GM18511 (cell line): ENCODE measurements at regions not wholly inside any gene's neighbourhood (a gene's known extent, or its start where the extent isn't known, plus 50 kb on each side); places are given as distances from the start of the nearest gene placed in this dataset.

Source experiments
- ATAC-seq: cut with Tn5 transposase; IDR thresholded peaks from one replicate; pipeline ENCODE4 v1.9.1; 2021; ENCODE audit warnings: mild to moderate bottlenecking, moderate library complexity; ENCODE audit not compliant: unreplicated experiment

- no peak for ATAC-seq
Observed at GRCh38 chr15:37253877-37254276, 153.5 kb upstream of the MEIS2 start.

GRCh38 chr15:37260255-37260654 is 159.9 kb upstream of the MEIS2 start:
- ATAC-seq: no peak

GRCh38 chr15:37261685-37262084 is 161.3 kb upstream of the MEIS2 start:
- no peak for ATAC-seq

GRCh38 chr15:37262922-37263608 is 162.7 kb upstream of the MEIS2 start:
- ATAC-seq: no peak

GRCh38 chr15:37289109-37289765 is 188.9 kb upstream of the MEIS2 start:
- no peak for ATAC-seq

- ATAC-seq: no peak
Observed at GRCh38 chr15:37291920-37292319, 191.6 kb upstream of the MEIS2 start.

- ATAC-seq: no peak
Observed at GRCh38 chr15:37298271-37298670, 197.9 kb upstream of the MEIS2 start.

- ATAC-seq: no peak
Observed at GRCh38 chr15:37339437-37339836, 239.1 kb upstream of the MEIS2 start.

- ATAC-seq: no peak
Observed at GRCh38 chr15:37339856-37340255, 239.5 kb upstream of the MEIS2 start.

GRCh38 chr15:37340438-37340837 is 240.1 kb upstream of the MEIS2 start:
- no peak for ATAC-seq

GRCh38 chr15:37359101-37359892 is 258.9 kb upstream of the MEIS2 start:
- ATAC-seq: no peak

- ATAC-seq: no peak
Observed at GRCh38 chr15:37359893-37360290, 259.5 kb upstream of the MEIS2 start.

- no peak for ATAC-seq
Observed at GRCh38 chr15:37360724-37361123, 260.4 kb upstream of the MEIS2 start.

GRCh38 chr15:37361621-37362020 is 261.3 kb upstream of the MEIS2 start:
- no peak for ATAC-seq

- ATAC-seq: no peak
Observed at GRCh38 chr15:37362414-37362813, 262.1 kb upstream of the MEIS2 start.

GRCh38 chr15:37368961-37369360 is 268.6 kb upstream of the MEIS2 start:
- ATAC-seq: no peak

- ATAC-seq: no peak
Observed at GRCh38 chr15:37370941-37371340, 270.6 kb upstream of the MEIS2 start.

GRCh38 chr15:37372064-37372463 is 271.7 kb upstream of the MEIS2 start:
- no peak for ATAC-seq

- ATAC-seq: no peak
Observed at GRCh38 chr15:37375519-37375918, 275.2 kb upstream of the MEIS2 start.

GRCh38 chr15:37377428-37377827 is 277.1 kb upstream of the MEIS2 start:
- no peak for ATAC-seq

GRCh38 chr15:37394402-37395099 is 294.2 kb upstream of the MEIS2 start:
- no peak for ATAC-seq
